ENCODE measurements at regions not wholly inside any gene's neighbourhood (a gene's known extent, or its start where the extent isn't known, plus 50 kb on each side); places are given as distances from the start of the nearest gene placed in this dataset.

GRCh38 chr7:42400961-42401360 lies 164.0 kb upstream of the GLI3 start:
- no peak overlapping the region for H3K27ac ChIP-seq (ENCODE audit: low read depth, low read length)
- H3K4me1 ChIP-seq (ENCODE audit: control insufficient read depth in 1 of 2, insufficient read depth in 2 of 2, low read length in 2 of 2): no peaks in the 10 kb centered on the region
- no peak overlapping the region for H3K4me2 ChIP-seq (ENCODE audit: low read length)
- H4K20me1 ChIP-seq (ENCODE audit: insufficient read depth): no peaks in the 10 kb centered on the region
- H2AFZ ChIP-seq (ENCODE audit: low read depth, low read length, poor library complexity, severe bottlenecking): no peak overlapping the region
- TF ChIP-seq RAD21 (IDR thresholded peaks at IDR 0.05; ENCODE audit: low read depth) (no peak), CTCF (IDR thresholded peaks at IDR 0.05 in 2 of 3, conservative IDR thresholded peaks at IDR 0.05 in 1 of 3; ENCODE audit: borderline replicate concordance in 1 of 3, insufficient read depth in 1 of 3, low read depth in 2 of 3, low read length in 2 of 3) (no peak), EZH2 (IDR thresholded peaks at IDR 0.05) (no peak), TCF7L2 (IDR thresholded peaks at IDR 0.05; ENCODE audit: borderline replicate concordance, extremely low read depth, insufficient read depth, insufficient read length) (no peak), JUND (IDR thresholded peaks at IDR 0.05) (no peak), ZNF274 (IDR thresholded peaks at IDR 0.05; ENCODE audit: low read depth, low read length) (no peak)
- DNase-seq (ENCODE audit: low read depth, low spot score) (no peak), ATAC-seq (no peak)
- no peaks in the 10 kb centered on the region for H3K36me3 ChIP-seq (ENCODE audit: control insufficient read depth in 1 of 2, insufficient read depth in 2 of 2, low read length in 2 of 2)
- RAD21 ChIA-PET (ENCODE audit: low non-redundant PET in 1 of 2, low total read pairs in 2 of 2, uncharacterized antibody in 2 of 2, unreplicated experiment in 2 of 2): no interaction called here
- no peak overlapping the region for H3K9ac ChIP-seq (ENCODE audit: low read length)
- no peaks in the 10 kb centered on the region for H3K9me3 ChIP-seq (ENCODE audit: control insufficient read depth in 1 of 2, insufficient read depth in 1 of 2, low read depth in 1 of 2, low read length in 2 of 2)
- no peaks in the 10 kb centered on the region for H3K79me2 ChIP-seq (ENCODE audit: insufficient read depth, low read length)
- no peaks in the 10 kb centered on the region for H3K9me2 ChIP-seq (ENCODE audit: insufficient read depth)
- no peaks in the 10 kb centered on the region for H3K27me3 ChIP-seq (ENCODE audit: insufficient read depth, low read length)
- BruUV-seq (replicated peaks): no TSS peak
- no peak overlapping the region for H3K4me3 ChIP-seq (replicated peaks in 1 of 2; ENCODE audit: low read depth in 1 of 2, low read length in 2 of 2)
- CTCF ChIA-PET: no interaction called here
- intact Hi-C loops (cut with micrococcal nuclease): no loop called here
- POLR2A ChIA-PET: no interaction called here

GRCh38 chr7:42400211-42400772 lies 163.3 kb upstream of the GLI3 start:
- Histone ChIP-seq H3K79me2 (ENCODE audit: insufficient read depth, low read length) (no peaks in the 10 kb centered on the region), H3K4me1 (ENCODE audit: control insufficient read depth in 1 of 2, insufficient read depth in 2 of 2, low read length in 2 of 2) (no peaks in the 10 kb centered on the region), H3K9me2 (ENCODE audit: insufficient read depth) (no peaks in the 10 kb centered on the region), H3K27me3 (ENCODE audit: insufficient read depth, low read length) (no peaks in the 10 kb centered on the region), H3K9me3 (ENCODE audit: control insufficient read depth in 1 of 2, insufficient read depth in 1 of 2, low read depth in 1 of 2, low read length in 2 of 2) (no peaks in the 10 kb centered on the region), H4K20me1 (ENCODE audit: insufficient read depth) (no peaks in the 10 kb centered on the region), H3K27ac (ENCODE audit: low read depth, low read length) (no peak overlapping the region), H3K4me2 (ENCODE audit: low read length) (no peak overlapping the region), H3K9ac (ENCODE audit: low read length) (no peak overlapping the region), H3K36me3 (ENCODE audit: control insufficient read depth in 1 of 2, insufficient read depth in 2 of 2, low read length in 2 of 2) (no peaks in the 10 kb centered on the region), H3K4me3 (replicated peaks in 1 of 2; ENCODE audit: low read depth in 1 of 2, low read length in 2 of 2) (no peak overlapping the region), H2AFZ (ENCODE audit: low read depth, low read length, poor library complexity, severe bottlenecking) (no peak overlapping the region)
- no peak for DNase-seq (ENCODE audit: low read depth, low spot score)
- POLR2A ChIA-PET: no interaction called here
- CTCF ChIA-PET: no interaction called here
- no peak for ATAC-seq
- TF ChIP-seq, protein P1, sequence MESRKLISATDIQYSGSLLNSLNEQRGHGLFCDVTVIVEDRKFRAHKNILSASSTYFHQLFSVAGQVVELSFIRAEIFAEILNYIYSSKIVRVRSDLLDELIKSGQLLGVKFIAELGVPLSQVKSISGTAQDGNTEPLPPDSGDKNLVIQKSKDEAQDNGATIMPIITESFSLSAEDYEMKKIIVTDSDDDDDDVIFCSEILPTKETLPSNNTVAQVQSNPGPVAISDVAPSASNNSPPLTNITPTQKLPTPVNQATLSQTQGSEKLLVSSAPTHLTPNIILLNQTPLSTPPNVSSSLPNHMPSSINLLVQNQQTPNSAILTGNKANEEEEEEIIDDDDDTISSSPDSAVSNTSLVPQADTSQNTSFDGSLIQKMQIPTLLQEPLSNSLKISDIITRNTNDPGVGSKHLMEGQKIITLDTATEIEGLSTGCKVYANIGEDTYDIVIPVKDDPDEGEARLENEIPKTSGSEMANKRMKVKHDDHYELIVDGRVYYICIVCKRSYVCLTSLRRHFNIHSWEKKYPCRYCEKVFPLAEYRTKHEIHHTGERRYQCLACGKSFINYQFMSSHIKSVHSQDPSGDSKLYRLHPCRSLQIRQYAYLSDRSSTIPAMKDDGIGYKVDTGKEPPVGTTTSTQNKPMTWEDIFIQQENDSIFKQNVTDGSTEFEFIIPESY (IDR thresholded peaks at IDR 0.05; ENCODE audit: extremely low read depth, insufficient replicate concordance, low read length): no peak
- TF ChIP-seq CBX3 (IDR thresholded peaks at IDR 0.05; ENCODE audit: low read depth) (no peak), POLR2A (IDR thresholded peaks at IDR 0.05; ENCODE audit: borderline replicate concordance, extremely low read depth, insufficient read depth, insufficient read length) (no peak)
- intact Hi-C loops (cut with micrococcal nuclease): no loop called here
- RAD21 ChIA-PET (ENCODE audit: low non-redundant PET in 1 of 2, low total read pairs in 2 of 2, uncharacterized antibody in 2 of 2, unreplicated experiment in 2 of 2): no interaction called here
- no TSS peak for BruUV-seq (replicated peaks)
